Keratinocyte (primary cell): ENCODE measurements at regions not wholly inside any gene's neighbourhood (a gene's known extent, or its start where the extent isn't known, plus 50 kb on each side); places are given as distances from the start of the nearest gene placed in this dataset.

ENCODE experiments used
- EZH2 ChIP-seq: IDR thresholded peaks from one replicate; pipeline ENCODE4 v1.6.1; 2012; ENCODE audit warnings: inconsistent platforms, mild to moderate bottlenecking, low read length, moderate library complexity
- TF ChIP-seq, protein P1 (sequence below), 3 experiments: IDR thresholded peaks in 1 of 3; conservative IDR thresholded peaks in 1 of 3; optimal IDR thresholded peaks in 1 of 3; 2 replicates in 2 of 3; 3 replicates in 1 of 3; pipeline versions ENCODE3 to v1.5.1; 2011; ENCODE audit warnings: low read length in 3 of 3, mild to moderate bottlenecking in 3 of 3, moderate library complexity in 2 of 3, control low read depth in 1 of 3, inconsistent platforms in 1 of 3; ENCODE audit not compliant: insufficient read depth in 2 of 3; ENCODE audit errors: extremely low read depth in 1 of 3

DNA sequence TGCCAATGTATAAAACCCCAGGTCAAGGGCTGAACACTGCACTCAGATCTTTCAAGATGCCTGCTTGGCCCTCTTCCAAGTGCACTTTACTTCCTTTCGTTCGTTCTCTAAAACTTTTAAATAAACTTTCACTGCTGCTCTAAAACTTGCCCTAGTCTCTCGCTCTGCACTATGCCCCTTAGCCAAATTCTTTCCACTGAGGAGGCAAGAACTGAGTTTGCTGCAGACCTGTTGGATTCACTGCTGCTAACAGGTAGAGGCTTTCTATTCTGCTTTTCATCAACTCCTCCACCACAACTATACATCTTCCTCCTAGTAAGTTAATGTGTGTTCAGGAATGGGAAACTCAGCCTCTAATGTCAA is 467.9 kb downstream of the MBD2 start:
- TF ChIP-seq, protein P1, sequence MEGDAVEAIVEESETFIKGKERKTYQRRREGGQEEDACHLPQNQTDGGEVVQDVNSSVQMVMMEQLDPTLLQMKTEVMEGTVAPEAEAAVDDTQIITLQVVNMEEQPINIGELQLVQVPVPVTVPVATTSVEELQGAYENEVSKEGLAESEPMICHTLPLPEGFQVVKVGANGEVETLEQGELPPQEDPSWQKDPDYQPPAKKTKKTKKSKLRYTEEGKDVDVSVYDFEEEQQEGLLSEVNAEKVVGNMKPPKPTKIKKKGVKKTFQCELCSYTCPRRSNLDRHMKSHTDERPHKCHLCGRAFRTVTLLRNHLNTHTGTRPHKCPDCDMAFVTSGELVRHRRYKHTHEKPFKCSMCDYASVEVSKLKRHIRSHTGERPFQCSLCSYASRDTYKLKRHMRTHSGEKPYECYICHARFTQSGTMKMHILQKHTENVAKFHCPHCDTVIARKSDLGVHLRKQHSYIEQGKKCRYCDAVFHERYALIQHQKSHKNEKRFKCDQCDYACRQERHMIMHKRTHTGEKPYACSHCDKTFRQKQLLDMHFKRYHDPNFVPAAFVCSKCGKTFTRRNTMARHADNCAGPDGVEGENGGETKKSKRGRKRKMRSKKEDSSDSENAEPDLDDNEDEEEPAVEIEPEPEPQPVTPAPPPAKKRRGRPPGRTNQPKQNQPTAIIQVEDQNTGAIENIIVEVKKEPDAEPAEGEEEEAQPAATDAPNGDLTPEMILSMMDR (optimal IDR thresholded peaks at IDR 0.05 in 1 of 3, IDR thresholded peaks at IDR 0.05 in 1 of 3, conservative IDR thresholded peaks at IDR 0.05 in 1 of 3; ENCODE audit: extremely low read depth in 1 of 3, insufficient read depth in 2 of 3, low read length in 3 of 3): no peak
- no peak for TF ChIP-seq EZH2
